ENCODE measurements at regions not wholly inside any gene's neighbourhood (a gene's known extent, or its start where the extent isn't known, plus 50 kb on each side); places are given as distances from the start of the nearest gene placed in this dataset.

- Histone ChIP-seq H3K9me3 (peaks cover 0 to 3% of the 10 kb centered on the region in 2 donors), H3K27ac (no peak overlapping the region), H3K27me3 (no peaks in the 10 kb centered on the region), H3K4me1 (no peaks in the 10 kb centered on the region), H3K36me3 (no peaks in the 10 kb centered on the region), H3K4me3 (no peak overlapping the region)
- TF ChIP-seq POLR2AphosphoS5 (IDR thresholded peaks at IDR 0.05) (no peak), POLR2A (IDR thresholded peaks at IDR 0.05) (no peak), CTCF (IDR thresholded peaks at IDR 0.05) (no peak)
- intact Hi-C loops (cut with DNase I; ENCODE audit: low total_unique reads) = no loop called here
- no peak for DNase-seq (ENCODE audit: low spot score in 2 of 2)
Measured at GRCh38 chr7:4394736-4395135, 287.4 kb upstream of the FOXK1 start.

GRCh38 chr7:4399121-4399520 is 283.0 kb upstream of the FOXK1 start:
- TF ChIP-seq POLR2AphosphoS5 (IDR thresholded peaks at IDR 0.05) (no peak), POLR2A (IDR thresholded peaks at IDR 0.05) (no peak), CTCF (IDR thresholded peaks at IDR 0.05) (no peak)
- no peak overlapping the region for H3K4me3 ChIP-seq
- intact Hi-C loops (cut with DNase I; ENCODE audit: low total_unique reads) = no loop called here
- no peak overlapping the region for H3K27ac ChIP-seq
- H3K4me1 ChIP-seq = no peaks in the 10 kb centered on the region
- no peaks in the 10 kb centered on the region for H3K27me3 ChIP-seq
- DNase-seq (ENCODE audit: low spot score in 2 of 2) = no peak
- H3K9me3 ChIP-seq = peaks cover 0 to 3% of the 10 kb centered on the region in 2 donors
- no peaks in the 10 kb centered on the region for H3K36me3 ChIP-seq

GRCh38 chr7:4399596-4399995 is 282.5 kb upstream of the FOXK1 start:
- no peak overlapping the region for H3K4me3 ChIP-seq
- no peaks in the 10 kb centered on the region for H3K27me3 ChIP-seq
- peaks cover 0 to 3% of the 10 kb centered on the region in 2 donors for H3K9me3 ChIP-seq
- intact Hi-C loops (cut with DNase I; ENCODE audit: low total_unique reads) = no loop called here
- H3K27ac ChIP-seq = no peak overlapping the region
- DNase-seq (ENCODE audit: low spot score in 2 of 2) = no peak
- TF ChIP-seq POLR2A (IDR thresholded peaks at IDR 0.05) = no peak
- TF ChIP-seq POLR2AphosphoS5 (IDR thresholded peaks at IDR 0.05) = no peak
- TF ChIP-seq CTCF (IDR thresholded peaks at IDR 0.05) = no peak
- no peaks in the 10 kb centered on the region for H3K4me1 ChIP-seq
- no peaks in the 10 kb centered on the region for H3K36me3 ChIP-seq

GRCh38 chr7:4406288-4407058 is 275.6 kb upstream of the FOXK1 start:
- Histone ChIP-seq H3K27me3 (no peaks in the 10 kb centered on the region), H3K9me3 (peaks cover 5 to 8% of the 10 kb centered on the region in 2 donors), H3K27ac (no peak overlapping the region), H3K4me1 (no peaks in the 10 kb centered on the region), H3K4me3 (no peak overlapping the region), H3K36me3 (no peaks in the 10 kb centered on the region)
- no peak for DNase-seq (ENCODE audit: low spot score in 2 of 2)
- intact Hi-C loops (cut with DNase I; ENCODE audit: low total_unique reads) = no loop called here
- no peak for TF ChIP-seq POLR2A (IDR thresholded peaks at IDR 0.05)
- TF ChIP-seq POLR2AphosphoS5 (IDR thresholded peaks at IDR 0.05) = no peak
- TF ChIP-seq CTCF (IDR thresholded peaks at IDR 0.05) = no peak

GRCh38 chr7:4409946-4410345 is 272.1 kb upstream of the FOXK1 start:
- Histone ChIP-seq H3K36me3 (no peaks in the 10 kb centered on the region), H3K9me3 (peaks cover 12 to 23% of the 10 kb centered on the region in 2 donors), H3K27me3 (no peaks in the 10 kb centered on the region), H3K4me3 (no peak overlapping the region), H3K4me1 (no peaks in the 10 kb centered on the region), H3K27ac (no peak overlapping the region)
- DNase-seq (ENCODE audit: low spot score in 2 of 2) = no peak
- intact Hi-C loops (cut with DNase I; ENCODE audit: low total_unique reads) = no loop called here
- TF ChIP-seq POLR2AphosphoS5 (IDR thresholded peaks at IDR 0.05) = no peak
- TF ChIP-seq CTCF (IDR thresholded peaks at IDR 0.05) = no peak
- no peak for TF ChIP-seq POLR2A (IDR thresholded peaks at IDR 0.05)

Data from breast epithelium (tissue), 4 donors.